Suprapubic skin (tissue), 4 donors: ENCODE measurements at regions not wholly inside any gene's neighbourhood (a gene's known extent, or its start where the extent isn't known, plus 50 kb on each side); places are given as distances from the start of the nearest gene placed in this dataset.

Experiments
- DNase-seq, 2 donors: peaks; one replicate each; pipeline ENCODE4 v3.0.0-alpha.2; 2019; ENCODE audit warnings: low spot score in 2 of 2
- H3K27ac ChIP-seq: fragments of 200-600 bp; sonication (generic); one replicate; pipeline ENCODE4 v1.5.1; 2019
- H3K27me3 ChIP-seq: fragments of 200-600 bp; sonication (generic); one replicate; pipeline ENCODE4 v1.5.1; 2019
- H3K36me3 ChIP-seq: fragments of 200-600 bp; sonication (generic); one replicate; pipeline ENCODE4 v1.5.1; 2019
- H3K4me1 ChIP-seq: fragments of 200-600 bp; sonication (generic); one replicate; pipeline ENCODE4 v1.5.1; 2019
- H3K4me3 ChIP-seq: fragments of 200-600 bp; sonication (generic); one replicate; pipeline ENCODE4 v1.5.1; 2019; ENCODE audit warnings: mild to moderate bottlenecking
- H3K9me3 ChIP-seq: fragments of 200-600 bp; sonication (generic); one replicate; pipeline ENCODE4 v1.5.1; 2019
- CTCF ChIP-seq, 2 donors: fragments of 200-600 bp in 1 of 2; fragments of 450-650 bp in 1 of 2; sonication (generic) in 1 of 2; IDR thresholded peaks; one replicate each; pipeline ENCODE4 v1.5.1; 2016 to 2019; ENCODE audit warnings: antibody characterized with exemption in 2 of 2, mild to moderate bottlenecking in 1 of 2, moderate library complexity in 1 of 2
- EP300 ChIP-seq: sonication (generic); formaldehyde crosslinking; IDR thresholded peaks from one replicate; pipeline ENCODE4 v1.6.1; 2017; ENCODE audit warnings: antibody characterized with exemption
- POLR2A ChIP-seq, 2 donors: fragments of 450-650 bp; IDR thresholded peaks; one replicate each; pipeline ENCODE4 v1.6.1; 2017; ENCODE audit warnings: antibody characterized with exemption in 2 of 2, mild to moderate bottlenecking in 2 of 2, moderate library complexity in 2 of 2
- POLR2AphosphoS5 ChIP-seq, 3 donors: sonication (generic); formaldehyde crosslinking; IDR thresholded peaks; one replicate each; pipeline ENCODE4 v1.6.1; 2017; ENCODE audit warnings: antibody characterized with exemption in 3 of 3
- WGBS: methylation state at CpG from one replicate; pipeline ENCODE4 v1.1.5; 2018; 5-methylcytosine and 5-hydroxymethylcytosine counted together

- H3K4me3 ChIP-seq, result no peak overlapping the region
- DNase-seq, result no peak
- H3K36me3 ChIP-seq, result no peaks in the 10 kb centered on the region
- H3K27me3 ChIP-seq, result no peaks in the 10 kb centered on the region
- H3K4me1 ChIP-seq, result no peaks in the 10 kb centered on the region
- no peaks in the 10 kb centered on the region for H3K9me3 ChIP-seq
- no peak overlapping the region for H3K27ac ChIP-seq
- TF ChIP-seq POLR2AphosphoS5 (IDR thresholded peaks at IDR 0.05) (no peak), CTCF (IDR thresholded peaks at IDR 0.05) (no peak), POLR2A (IDR thresholded peaks at IDR 0.05) (no peak), EP300 (no peak)
- 100% methylated on average over 1 of the region's 1 CpG for WGBS
These were observed 852.7 kb downstream of the LUZP2 start for GRCh38 chr11:25349537-25349936.

GRCh38 chr11:25350899-25351803 is 854.3 kb downstream of the LUZP2 start:
- no peak overlapping the region for H3K4me3 ChIP-seq
- no peaks in the 10 kb centered on the region for H3K9me3 ChIP-seq
- TF ChIP-seq POLR2A (IDR thresholded peaks at IDR 0.05), result no peak
- no peak for TF ChIP-seq POLR2AphosphoS5 (IDR thresholded peaks at IDR 0.05)
- no peaks in the 10 kb centered on the region for H3K36me3 ChIP-seq
- no peaks in the 10 kb centered on the region for H3K27me3 ChIP-seq
- DNase-seq, result no peak
- 72% methylated on average over 6 of the region's 9 CpGs for WGBS
- no peak overlapping the region for H3K27ac ChIP-seq
- H3K4me1 ChIP-seq, result no peaks in the 10 kb centered on the region

GRCh38 chr11:25357133-25357532 is 860.3 kb downstream of the LUZP2 start:
- WGBS, result 56% methylated on average over 2 of the region's 2 CpGs
- no peaks in the 10 kb centered on the region for H3K27me3 ChIP-seq
- TF ChIP-seq CTCF (IDR thresholded peaks at IDR 0.05) (no peak), POLR2AphosphoS5 (IDR thresholded peaks at IDR 0.05) (no peak), EP300 (no peak), POLR2A (IDR thresholded peaks at IDR 0.05) (no peak)

GRCh38 chr11:25377466-25377865 is 880.6 kb downstream of the LUZP2 start:
- no peaks in the 10 kb centered on the region for H3K4me1 ChIP-seq
- H3K36me3 ChIP-seq, result no peaks in the 10 kb centered on the region
- no peak for DNase-seq
- H3K27ac ChIP-seq, result no peak overlapping the region
- H3K9me3 ChIP-seq, result no peaks in the 10 kb centered on the region
- no peak overlapping the region for H3K4me3 ChIP-seq
- no peaks in the 10 kb centered on the region for H3K27me3 ChIP-seq
- TF ChIP-seq EP300, result no peak
- TF ChIP-seq POLR2AphosphoS5 (IDR thresholded peaks at IDR 0.05), result no peak
- no peak for TF ChIP-seq POLR2A (IDR thresholded peaks at IDR 0.05)
- no peak for TF ChIP-seq CTCF (IDR thresholded peaks at IDR 0.05)
- 96% methylated on average over 2 of the region's 2 CpGs for WGBS

More at GRCh38 chr11:25357133-25357532, 860.3 kb downstream of the LUZP2 start:
- no peak overlapping the region for H3K27ac ChIP-seq
- no peaks in the 10 kb centered on the region for H3K9me3 ChIP-seq
- H3K4me3 ChIP-seq, result no peak overlapping the region
- H3K36me3 ChIP-seq, result no peaks in the 10 kb centered on the region
- H3K4me1 ChIP-seq, result no peaks in the 10 kb centered on the region
- DNase-seq, result no peak

GRCh38 chr11:25396847-25397246 is 900.0 kb downstream of the LUZP2 start:
- Histone ChIP-seq H3K4me3 (no peak overlapping the region), H3K9me3 (no peaks in the 10 kb centered on the region), H3K27ac (no peak overlapping the region), H3K27me3 (no peaks in the 10 kb centered on the region), H3K4me1 (no peaks in the 10 kb centered on the region), H3K36me3 (no peaks in the 10 kb centered on the region)
- TF ChIP-seq CTCF (IDR thresholded peaks at IDR 0.05) (no peak), POLR2A (IDR thresholded peaks at IDR 0.05) (no peak), EP300 (no peak), POLR2AphosphoS5 (IDR thresholded peaks at IDR 0.05) (no peak)
- DNase-seq, result no peak
